ENCODE measurements at regions not wholly inside any gene's neighbourhood (a gene's known extent, or its start where the extent isn't known, plus 50 kb on each side); places are given as distances from the start of the nearest gene placed in this dataset.

GRCh38 chr14:54129850-54130640 lies 173.4 kb upstream of the BMP4 start:
- Mint-ChIP-seq H3K9me3 (peaks cover 12% of the 10 kb centered on the region), H3K27me3 (ENCODE audit: low read depth) (no peaks in the 10 kb centered on the region), H3K27ac (no peak overlapping the region), H3K4me3 (no peak overlapping the region), H3K4me1 (no peaks in the 10 kb centered on the region), H3K36me3 (no peaks in the 10 kb centered on the region)
- TF ChIP-seq, protein P1, sequence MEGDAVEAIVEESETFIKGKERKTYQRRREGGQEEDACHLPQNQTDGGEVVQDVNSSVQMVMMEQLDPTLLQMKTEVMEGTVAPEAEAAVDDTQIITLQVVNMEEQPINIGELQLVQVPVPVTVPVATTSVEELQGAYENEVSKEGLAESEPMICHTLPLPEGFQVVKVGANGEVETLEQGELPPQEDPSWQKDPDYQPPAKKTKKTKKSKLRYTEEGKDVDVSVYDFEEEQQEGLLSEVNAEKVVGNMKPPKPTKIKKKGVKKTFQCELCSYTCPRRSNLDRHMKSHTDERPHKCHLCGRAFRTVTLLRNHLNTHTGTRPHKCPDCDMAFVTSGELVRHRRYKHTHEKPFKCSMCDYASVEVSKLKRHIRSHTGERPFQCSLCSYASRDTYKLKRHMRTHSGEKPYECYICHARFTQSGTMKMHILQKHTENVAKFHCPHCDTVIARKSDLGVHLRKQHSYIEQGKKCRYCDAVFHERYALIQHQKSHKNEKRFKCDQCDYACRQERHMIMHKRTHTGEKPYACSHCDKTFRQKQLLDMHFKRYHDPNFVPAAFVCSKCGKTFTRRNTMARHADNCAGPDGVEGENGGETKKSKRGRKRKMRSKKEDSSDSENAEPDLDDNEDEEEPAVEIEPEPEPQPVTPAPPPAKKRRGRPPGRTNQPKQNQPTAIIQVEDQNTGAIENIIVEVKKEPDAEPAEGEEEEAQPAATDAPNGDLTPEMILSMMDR (IDR thresholded peaks at IDR 0.05; ENCODE audit: unreplicated experiment): no peak
- no peak for DNase-seq (ENCODE audit: low spot score in 2 of 2, unreplicated experiment in 2 of 2)

DNA sequence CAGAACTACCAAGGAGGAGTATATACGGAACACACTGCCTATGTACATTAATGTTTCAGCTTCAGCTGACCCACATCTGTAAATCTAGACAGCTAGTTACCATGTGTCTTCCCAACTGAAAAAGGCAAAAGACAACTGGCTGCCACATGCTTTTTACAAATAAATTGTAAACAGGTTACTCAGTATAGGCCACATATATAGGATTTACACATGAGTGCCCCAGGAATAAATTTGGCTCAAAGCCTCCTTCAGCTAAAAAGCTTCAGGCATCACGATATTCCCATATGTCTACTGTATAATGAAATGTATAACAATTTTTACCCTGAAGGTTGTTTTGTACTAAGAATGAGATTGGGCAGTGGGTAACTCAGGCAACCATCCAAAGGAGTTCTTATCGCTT lies 175.9 kb upstream of the BMP4 start:
- no peak overlapping the region for H3K27ac Mint-ChIP-seq
- DNase-seq (ENCODE audit: low spot score in 2 of 2, unreplicated experiment in 2 of 2): no peak
- no peaks in the 10 kb centered on the region for H3K36me3 Mint-ChIP-seq
- no peaks in the 10 kb centered on the region for H3K4me1 Mint-ChIP-seq
- no peaks in the 10 kb centered on the region for H3K27me3 Mint-ChIP-seq (ENCODE audit: low read depth)
- H3K4me3 Mint-ChIP-seq: no peak overlapping the region
- H3K9me3 Mint-ChIP-seq: peaks cover 12% of the 10 kb centered on the region
- TF ChIP-seq, protein P1 (IDR thresholded peaks at IDR 0.05; ENCODE audit: unreplicated experiment): no peak

DNA sequence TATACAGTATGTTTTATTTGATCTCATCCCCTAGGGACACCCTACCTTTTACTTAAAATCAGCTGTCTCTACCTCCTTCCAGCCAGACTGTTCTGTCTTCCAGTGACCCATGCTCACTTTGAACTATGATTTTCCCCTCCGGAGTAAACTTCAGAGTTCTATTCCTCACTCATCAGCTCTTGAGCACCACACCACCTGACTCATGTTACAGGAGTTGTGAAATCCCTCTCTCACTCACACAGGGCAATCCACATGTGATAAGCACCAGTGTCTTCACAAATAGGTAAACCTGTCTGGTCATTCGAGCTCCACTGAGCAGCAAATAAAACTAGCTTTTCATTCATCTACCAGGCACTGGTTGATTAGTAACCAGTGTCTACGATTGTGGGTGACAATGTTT lies 177.3 kb upstream of the BMP4 start:
- no peak overlapping the region for H3K27ac Mint-ChIP-seq
- no peak overlapping the region for H3K4me3 Mint-ChIP-seq
- H3K9me3 Mint-ChIP-seq: peaks cover 9% of the 10 kb centered on the region
- no peaks in the 10 kb centered on the region for H3K36me3 Mint-ChIP-seq
- H3K4me1 Mint-ChIP-seq: no peaks in the 10 kb centered on the region
- H3K27me3 Mint-ChIP-seq (ENCODE audit: low read depth): no peaks in the 10 kb centered on the region
- no peak for DNase-seq (ENCODE audit: low spot score in 2 of 2, unreplicated experiment in 2 of 2)
- TF ChIP-seq, protein P1 (IDR thresholded peaks at IDR 0.05; ENCODE audit: unreplicated experiment): no peak

DNA sequence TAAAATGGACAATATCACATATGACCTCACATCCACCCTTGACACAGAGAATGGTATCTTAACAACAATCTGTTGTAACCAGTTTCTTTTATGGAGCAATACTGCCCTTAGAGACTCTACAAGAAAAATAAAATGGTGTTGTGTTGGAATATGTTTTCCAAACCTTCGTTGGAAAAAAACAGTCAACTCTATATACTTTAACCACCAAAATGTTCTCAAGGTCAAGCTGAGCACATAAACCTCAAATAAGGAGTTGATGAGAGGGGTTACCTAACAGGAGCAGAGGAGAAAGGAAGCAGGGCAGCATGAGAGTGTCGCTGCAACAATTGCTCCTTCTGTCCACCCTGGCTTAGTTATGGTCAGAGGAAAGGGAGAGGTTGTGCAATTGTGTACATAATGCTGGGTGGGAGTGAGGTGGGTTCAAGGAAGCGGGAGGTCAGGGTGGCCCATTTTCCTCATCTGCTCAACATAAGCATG lies 179.2 kb upstream of the BMP4 start:
- H3K9me3 Mint-ChIP-seq: no peaks in the 10 kb centered on the region
- no peak overlapping the region for H3K27ac Mint-ChIP-seq
- no peak for DNase-seq (ENCODE audit: low spot score in 2 of 2, unreplicated experiment in 2 of 2)
- H3K36me3 Mint-ChIP-seq: no peaks in the 10 kb centered on the region
- no peaks in the 10 kb centered on the region for H3K4me1 Mint-ChIP-seq
- no peak overlapping the region for H3K4me3 Mint-ChIP-seq
- no peaks in the 10 kb centered on the region for H3K27me3 Mint-ChIP-seq (ENCODE audit: low read depth)
- TF ChIP-seq, protein P1 (IDR thresholded peaks at IDR 0.05; ENCODE audit: unreplicated experiment): no peak

DNA sequence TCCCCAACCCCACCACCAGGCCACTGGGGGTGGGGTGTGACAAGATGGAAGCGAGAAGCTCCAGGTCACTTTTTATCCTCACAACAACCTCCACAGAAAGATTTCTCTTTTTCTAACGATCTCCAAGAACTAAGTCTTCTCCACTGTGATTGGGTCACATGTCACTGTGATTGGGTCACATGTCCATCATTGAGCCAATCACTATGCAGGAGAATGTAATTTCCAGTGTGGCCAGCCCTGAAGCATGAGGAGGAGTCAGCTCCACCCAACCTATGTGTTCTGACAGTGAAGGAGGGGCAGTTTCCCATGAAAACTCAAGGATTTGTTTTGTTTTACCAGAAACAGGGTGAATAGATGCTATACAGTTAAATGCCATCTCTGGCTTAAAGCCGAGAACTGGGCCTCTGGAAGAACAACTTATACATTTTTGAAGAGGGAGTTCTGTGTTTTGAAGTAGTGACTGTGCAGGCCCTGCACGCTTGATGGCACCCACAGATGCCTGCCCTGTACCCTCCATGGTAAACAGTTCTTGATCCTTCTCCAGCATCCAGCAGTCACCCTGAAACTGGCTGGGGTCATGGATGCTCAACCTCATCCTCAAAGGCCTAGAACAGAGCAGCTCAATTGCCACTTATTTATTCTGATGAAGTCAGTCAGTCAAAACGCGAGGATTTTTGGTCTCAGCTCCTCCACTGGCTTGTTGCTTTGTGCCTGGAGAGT lies 180.4 kb upstream of the BMP4 start:
- Mint-ChIP-seq H3K4me3 (no peak overlapping the region), H3K36me3 (no peaks in the 10 kb centered on the region), H3K27ac (no peak overlapping the region), H3K4me1 (no peaks in the 10 kb centered on the region), H3K9me3 (no peaks in the 10 kb centered on the region), H3K27me3 (ENCODE audit: low read depth) (no peaks in the 10 kb centered on the region)
- TF ChIP-seq, protein P1 (IDR thresholded peaks at IDR 0.05; ENCODE audit: unreplicated experiment): no peak
- DNase-seq (ENCODE audit: low spot score in 2 of 2, unreplicated experiment in 2 of 2): no peak

Data from mesothelial cell of epicardium (in vitro differentiated cells).